Thoracic aorta (tissue), 2 donors: ENCODE measurements at regions not wholly inside any gene's neighbourhood (a gene's known extent, or its start where the extent isn't known, plus 50 kb on each side); places are given as distances from the start of the nearest gene placed in this dataset.

ENCODE experiments used
- ATAC-seq: fragments of 150-250 bp; one replicate; pipeline ENCODE4 v1.8.0; 2017; ENCODE audit warnings: low read depth; ENCODE audit not compliant: insufficient number of reproducible peaks, low FRiP score
- DNase-seq: peaks from one replicate; pipeline ENCODE4 v3.0.0-alpha.2; 2020; ENCODE audit warnings: low spot score
- H3K27ac ChIP-seq, 2 donors: fragments of 200-600 bp; sonication (generic); 1 replicate in 1 of 2; 2 replicates in 1 of 2; pipeline ENCODE4 v1.5.1; 2016; ENCODE audit warnings: mild to moderate bottlenecking in 2 of 2, moderate library complexity in 2 of 2
- H3K27me3 ChIP-seq: fragments of 200-600 bp; sonication (generic); replicated peaks from 2 replicates; pipeline ENCODE4 v1.6.0; 2016; ENCODE audit warnings: mild to moderate bottlenecking; ENCODE audit not compliant: insufficient read depth
- H3K36me3 ChIP-seq: fragments of 200-600 bp; sonication (generic); one replicate; pipeline ENCODE4 v1.5.1; 2016
- H3K4me1 ChIP-seq, 2 donors: fragments of 200-600 bp; sonication (generic); 1 replicate in 1 of 2; 2 replicates in 1 of 2; pipeline versions ENCODE4 v1.5.1 to v1.6.0; 2016; ENCODE audit warnings: low read depth in 2 of 2, mild to moderate bottlenecking in 1 of 2; ENCODE audit not compliant: control insufficient read depth in 1 of 2
- H3K4me3 ChIP-seq: fragments of 200-600 bp; sonication (generic); 2 replicates; pipeline ENCODE4 v1.5.1; 2016; ENCODE audit warnings: mild to moderate bottlenecking
- H3K9me3 ChIP-seq: fragments of 200-600 bp; sonication (generic); 2 replicates; pipeline ENCODE4 v1.5.1; 2016
- TF ChIP-seq, protein P1 (sequence below): fragments of 200-600 bp; sonication (generic); IDR thresholded peaks from one replicate; pipeline ENCODE4 v1.5.1; 2019; ENCODE audit warnings: antibody characterized with exemption

GRCh38 chr1:47675721-47676120 lies 237.9 kb downstream of the FOXD2 start:
- Histone ChIP-seq H3K9me3 (no peaks in the 10 kb centered on the region), H3K27me3 (no peaks in the 10 kb centered on the region), H3K27ac (no peak overlapping the region), H3K36me3 (no peaks in the 10 kb centered on the region), H3K4me3 (no peak overlapping the region), H3K4me1 (peaks cover 8 to 14% of the 10 kb centered on the region in 2 donors)
- DNase-seq = no peak
- no peak for ATAC-seq
- TF ChIP-seq, protein P1, sequence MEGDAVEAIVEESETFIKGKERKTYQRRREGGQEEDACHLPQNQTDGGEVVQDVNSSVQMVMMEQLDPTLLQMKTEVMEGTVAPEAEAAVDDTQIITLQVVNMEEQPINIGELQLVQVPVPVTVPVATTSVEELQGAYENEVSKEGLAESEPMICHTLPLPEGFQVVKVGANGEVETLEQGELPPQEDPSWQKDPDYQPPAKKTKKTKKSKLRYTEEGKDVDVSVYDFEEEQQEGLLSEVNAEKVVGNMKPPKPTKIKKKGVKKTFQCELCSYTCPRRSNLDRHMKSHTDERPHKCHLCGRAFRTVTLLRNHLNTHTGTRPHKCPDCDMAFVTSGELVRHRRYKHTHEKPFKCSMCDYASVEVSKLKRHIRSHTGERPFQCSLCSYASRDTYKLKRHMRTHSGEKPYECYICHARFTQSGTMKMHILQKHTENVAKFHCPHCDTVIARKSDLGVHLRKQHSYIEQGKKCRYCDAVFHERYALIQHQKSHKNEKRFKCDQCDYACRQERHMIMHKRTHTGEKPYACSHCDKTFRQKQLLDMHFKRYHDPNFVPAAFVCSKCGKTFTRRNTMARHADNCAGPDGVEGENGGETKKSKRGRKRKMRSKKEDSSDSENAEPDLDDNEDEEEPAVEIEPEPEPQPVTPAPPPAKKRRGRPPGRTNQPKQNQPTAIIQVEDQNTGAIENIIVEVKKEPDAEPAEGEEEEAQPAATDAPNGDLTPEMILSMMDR = no peak

- DNase-seq = no peak
These were observed 238.6 kb downstream of the FOXD2 start for GRCh38 chr1:47676311-47677054.

DNA sequence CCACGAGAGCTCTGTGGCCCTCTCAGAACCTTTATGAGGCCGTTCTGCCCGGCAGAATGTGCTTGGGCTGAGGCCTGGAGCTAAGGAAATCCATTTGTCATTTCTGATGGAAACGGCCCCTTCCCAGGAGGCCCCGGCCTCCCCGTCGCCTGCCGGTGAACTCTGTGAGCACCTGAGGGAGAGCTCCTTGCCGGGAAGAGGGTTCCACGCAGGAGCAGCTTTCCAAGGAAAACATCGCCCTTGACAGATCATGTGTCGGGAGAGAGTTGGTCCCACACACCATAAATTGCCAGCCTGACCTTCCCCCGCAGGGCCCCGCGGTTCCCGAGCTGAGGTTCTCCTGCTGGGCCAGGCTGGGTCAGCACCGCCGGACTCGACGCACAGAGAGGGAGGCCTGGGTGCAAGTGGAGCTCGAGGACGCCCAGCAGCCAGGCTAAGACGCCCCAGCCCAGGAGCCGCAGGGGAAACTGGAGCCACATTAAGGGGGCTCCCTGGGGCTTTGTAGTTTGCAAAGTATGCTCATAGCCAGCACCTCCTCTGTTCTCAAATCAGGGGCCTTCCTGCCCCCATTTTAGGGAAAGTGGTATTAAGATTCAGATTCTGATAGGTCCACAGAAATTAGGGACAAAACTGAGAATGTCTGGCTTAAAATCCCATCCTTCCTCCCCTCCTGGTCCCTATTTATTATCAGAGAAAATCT lies 239.5 kb downstream of the FOXD2 start:
- H3K27me3 ChIP-seq = no peaks in the 10 kb centered on the region
- no peak for DNase-seq

More at GRCh38 chr1:47676311-47677054, 238.6 kb downstream of the FOXD2 start:
- H3K27ac ChIP-seq = peak overlapping the region in 1 of 2 donors; percentile 25
- H3K9me3 ChIP-seq = no peaks in the 10 kb centered on the region
- H3K4me1 ChIP-seq = peaks cover 8 to 14% of the 10 kb centered on the region in 2 donors
- TF ChIP-seq, protein P1 = no peak
- no peaks in the 10 kb centered on the region for H3K27me3 ChIP-seq
- no peaks in the 10 kb centered on the region for H3K36me3 ChIP-seq
- no peak overlapping the region for H3K4me3 ChIP-seq
- no peak for ATAC-seq

DNA sequence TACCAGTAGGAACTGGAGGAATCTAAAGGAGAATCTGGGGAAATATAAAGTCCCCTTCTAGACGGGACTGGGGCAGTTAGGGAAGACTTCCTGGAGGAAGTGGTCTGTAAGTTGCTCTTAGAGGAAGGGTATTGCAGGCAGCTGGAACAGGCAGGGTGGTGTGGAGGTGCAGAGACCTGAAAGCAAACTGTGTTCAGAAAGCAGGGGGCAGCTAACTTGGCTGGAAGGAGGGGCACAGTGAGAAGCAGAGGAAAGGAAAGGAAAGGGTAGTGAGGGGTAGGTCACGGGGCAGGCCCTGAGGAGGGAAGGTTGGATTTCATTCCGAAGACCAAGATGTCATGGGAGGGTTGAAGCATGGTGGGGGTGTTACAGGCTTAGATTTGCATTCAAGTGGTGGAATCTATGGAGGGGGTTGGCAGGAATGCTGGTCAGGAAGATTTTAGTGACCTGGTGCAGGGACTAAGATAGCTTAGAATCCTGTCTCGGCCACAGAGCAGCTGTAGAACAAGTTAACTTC lies 240.7 kb downstream of the FOXD2 start:
- DNase-seq (no peak), ATAC-seq (no peak)
- Histone ChIP-seq H3K27me3 (no peaks in the 10 kb centered on the region), H3K27ac (no peak overlapping the region), H3K36me3 (no peaks in the 10 kb centered on the region), H3K9me3 (no peaks in the 10 kb centered on the region), H3K4me3 (no peak overlapping the region), H3K4me1 (peaks cover 8 to 14% of the 10 kb centered on the region in 2 donors)
- TF ChIP-seq, protein P1 = no peak

More for the DNA sequence above, 239.5 kb downstream of the FOXD2 start:
- Histone ChIP-seq H3K27ac (peak overlapping the region in 1 of 2 donors; percentile 25), H3K36me3 (no peaks in the 10 kb centered on the region), H3K4me3 (no peak overlapping the region), H3K4me1 (peaks cover 8 to 14% of the 10 kb centered on the region in 2 donors), H3K9me3 (no peaks in the 10 kb centered on the region)
- ATAC-seq = no peak
- TF ChIP-seq, protein P1 = no peak

- no peak for DNase-seq
- H3K36me3 ChIP-seq = no peaks in the 10 kb centered on the region
- no peak overlapping the region for H3K4me3 ChIP-seq
- no peaks in the 10 kb centered on the region for H3K9me3 ChIP-seq
- no peak for ATAC-seq
- peaks cover 8 to 19% of the 10 kb centered on the region in 2 donors for H3K4me1 ChIP-seq
- TF ChIP-seq, protein P1 = no peak
- H3K27me3 ChIP-seq = no peaks in the 10 kb centered on the region
- H3K27ac ChIP-seq = no peak overlapping the region
These were observed 241.5 kb downstream of the FOXD2 start for GRCh38 chr1:47679301-47679791.
